NCI-H460 (cell line): ENCODE measurements at regions not wholly inside any gene's neighbourhood (a gene's known extent, or its start where the extent isn't known, plus 50 kb on each side); places are given as distances from the start of the nearest gene placed in this dataset.

Source experiments
- DNase-seq: peaks from one replicate; pipeline ENCODE4 v3.0.0-alpha.2; 2016; ENCODE audit warnings: low read depth; ENCODE audit errors: extremely low read depth

- DNase-seq: no peak
These were observed 1717.1 kb upstream of the RAG2 start for GRCh38 chr11:38315151-38315550.

- DNase-seq: no peak
These were observed 1709.4 kb upstream of the RAG2 start for GRCh38 chr11:38307455-38307854.

GRCh38 chr11:38305682-38306081, 1707.6 kb upstream of the RAG2 start:
- DNase-seq: no peak

GRCh38 chr11:38304926-38305325, 1706.9 kb upstream of the RAG2 start:
- DNase-seq: no peak

GRCh38 chr11:38302564-38302963, 1704.5 kb upstream of the RAG2 start:
- no peak for DNase-seq

GRCh38 chr11:38300570-38300969, 1702.5 kb upstream of the RAG2 start:
- DNase-seq: no peak

- DNase-seq: no peak
These were observed 1698.3 kb upstream of the RAG2 start for GRCh38 chr11:38296211-38296776.

GRCh38 chr11:38282718-38283117, 1684.7 kb upstream of the RAG2 start:
- no peak for DNase-seq

GRCh38 chr11:38278457-38279141, 1680.6 kb upstream of the RAG2 start:
- no peak for DNase-seq

GRCh38 chr11:38274031-38274430, 1676.0 kb upstream of the RAG2 start:
- DNase-seq: no peak

GRCh38 chr11:38272376-38272775, 1674.3 kb upstream of the RAG2 start:
- no peak for DNase-seq

GRCh38 chr11:38266691-38267090, 1668.7 kb upstream of the RAG2 start:
- DNase-seq: no peak

- DNase-seq: no peak
These were observed 1658.4 kb upstream of the RAG2 start for GRCh38 chr11:38256436-38256835.

GRCh38 chr11:38254913-38255312, 1656.9 kb upstream of the RAG2 start:
- DNase-seq: no peak

GRCh38 chr11:38252620-38253019, 1654.6 kb upstream of the RAG2 start:
- no peak for DNase-seq

- no peak for DNase-seq
These were observed 1648.4 kb upstream of the RAG2 start for GRCh38 chr11:38246451-38246850.

- DNase-seq: no peak
These were observed 1628.6 kb upstream of the RAG2 start for GRCh38 chr11:38226684-38227083.

GRCh38 chr11:38221295-38221694, 1623.3 kb upstream of the RAG2 start:
- DNase-seq: no peak

- DNase-seq: no peak
These were observed 1621.6 kb upstream of the RAG2 start for GRCh38 chr11:38219636-38220035.

- DNase-seq: no peak
These were observed 1610.9 kb upstream of the RAG2 start for GRCh38 chr11:38208951-38209350.

GRCh38 chr11:38206663-38207062, 1608.6 kb upstream of the RAG2 start:
- DNase-seq: no peak

- no peak for DNase-seq
These were observed 1593.1 kb upstream of the RAG2 start for GRCh38 chr11:38191101-38191500.
